GM18873 (cell line): ENCODE measurements at regions not wholly inside any gene's neighbourhood (a gene's known extent, or its start where the extent isn't known, plus 50 kb on each side); places are given as distances from the start of the nearest gene placed in this dataset.

Experiments used
- ATAC-seq: cut with Tn5 transposase; IDR thresholded peaks from one replicate; pipeline ENCODE4 v1.9.1; 2021; ENCODE audit warnings: mild to moderate bottlenecking, moderate library complexity, moderate number of reproducible peaks; ENCODE audit not compliant: unreplicated experiment, low FRiP score

DNA sequence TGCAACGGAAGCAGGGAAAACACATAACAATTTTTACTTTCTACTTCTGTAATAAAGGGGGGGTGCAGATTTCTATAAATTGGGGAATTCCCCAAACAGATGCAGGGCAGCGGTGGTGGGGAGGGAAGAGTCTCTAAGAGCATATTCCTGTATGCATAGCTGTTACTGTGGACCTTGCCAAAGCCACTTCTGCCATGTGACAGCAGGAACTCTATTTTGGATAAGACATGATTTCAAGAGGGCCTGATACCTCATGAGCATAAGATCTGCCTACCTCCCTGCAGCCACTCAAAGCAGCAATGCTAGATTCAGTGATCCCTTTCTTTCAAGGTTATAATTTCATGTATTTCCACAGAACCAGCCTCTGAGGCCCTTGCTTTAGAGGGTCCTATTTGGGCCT lies 86.2 kb upstream of the CNKSR3 start:
- no peak for ATAC-seq

- no peak for ATAC-seq
Observed at GRCh38 chr6:154598399-154598798, 87.9 kb upstream of the CNKSR3 start.

- ATAC-seq: no peak
Observed at GRCh38 chr6:154602296-154602695, 91.8 kb upstream of the CNKSR3 start.

DNA sequence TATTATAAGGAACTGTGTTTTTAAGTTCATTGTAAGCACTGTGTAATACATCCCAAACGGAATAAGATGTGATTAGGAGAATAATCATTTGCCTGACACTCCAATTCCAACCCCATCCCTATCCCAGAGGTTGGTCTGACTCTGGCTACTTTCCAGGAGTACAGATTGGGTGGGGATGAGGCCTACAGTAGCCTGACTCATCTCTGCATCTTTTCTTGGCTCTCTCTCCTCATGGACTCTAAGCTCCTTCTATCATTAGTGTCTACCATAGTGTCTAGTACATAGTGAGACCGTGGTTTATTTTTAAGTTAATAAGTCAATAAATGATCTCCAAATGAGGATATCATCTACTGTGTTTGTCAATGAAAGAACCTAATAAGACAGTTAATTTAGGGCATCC lies 92.2 kb upstream of the CNKSR3 start:
- no peak for ATAC-seq

- ATAC-seq: no peak
Observed at GRCh38 chr6:154604119-154604518, 93.6 kb upstream of the CNKSR3 start.

DNA sequence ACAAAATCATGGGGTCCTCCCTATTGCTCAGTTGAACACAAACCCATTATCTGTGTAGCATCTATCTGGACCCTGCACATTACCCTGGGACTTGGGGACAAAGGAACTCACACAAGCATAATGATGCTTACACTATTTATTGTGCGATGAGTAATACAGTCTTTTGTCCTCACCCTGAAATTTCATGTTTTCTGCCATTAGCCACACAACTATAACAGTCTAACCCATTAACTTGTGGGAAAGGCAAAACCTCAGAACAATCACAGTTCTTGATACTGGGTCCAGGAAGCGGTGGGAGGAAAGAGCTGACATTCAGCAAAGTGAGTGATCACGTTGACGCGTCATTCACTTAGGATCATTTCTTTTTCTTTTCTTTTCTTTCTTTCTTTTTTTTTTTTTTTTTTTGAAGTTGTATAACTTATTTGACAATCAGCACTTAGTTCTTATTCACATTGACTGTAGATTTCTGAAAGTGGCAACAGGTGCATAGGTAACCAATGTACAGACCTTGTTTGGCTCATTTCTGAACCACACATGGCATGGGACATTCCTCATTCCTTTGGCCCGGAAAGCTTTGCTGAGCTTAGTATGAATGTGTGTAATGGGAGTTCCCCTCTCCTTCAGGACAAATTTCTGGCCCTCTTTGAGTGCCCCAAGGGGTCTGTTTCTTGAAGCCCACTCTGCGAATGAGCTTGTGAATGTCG lies 94.8 kb upstream of the CNKSR3 start:
- ATAC-seq: peak; percentile 69

DNA sequence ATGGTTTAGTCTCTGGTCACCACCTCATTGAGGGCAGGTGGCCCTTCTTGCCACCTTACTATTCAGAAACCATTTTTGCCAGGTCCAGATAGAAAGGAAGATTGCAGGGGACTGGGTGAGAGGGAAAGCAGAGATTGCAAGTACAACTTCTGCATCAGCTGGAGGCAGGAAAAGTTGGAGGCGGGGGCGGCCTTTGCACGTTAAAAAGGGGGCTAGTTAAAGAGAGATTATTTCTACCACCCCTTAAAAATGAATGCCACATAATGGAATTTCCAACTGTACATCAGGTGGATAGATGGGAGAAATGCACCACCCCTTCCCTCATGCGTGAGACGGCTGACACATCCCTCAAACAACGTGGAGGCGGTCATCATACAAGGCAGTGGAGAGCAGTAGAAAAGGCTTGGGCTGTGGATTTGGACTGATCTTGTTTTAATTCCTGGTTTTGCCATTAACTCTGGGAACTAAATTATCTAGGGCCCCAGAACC lies 95.4 kb upstream of the CNKSR3 start:
- ATAC-seq: no peak

DNA sequence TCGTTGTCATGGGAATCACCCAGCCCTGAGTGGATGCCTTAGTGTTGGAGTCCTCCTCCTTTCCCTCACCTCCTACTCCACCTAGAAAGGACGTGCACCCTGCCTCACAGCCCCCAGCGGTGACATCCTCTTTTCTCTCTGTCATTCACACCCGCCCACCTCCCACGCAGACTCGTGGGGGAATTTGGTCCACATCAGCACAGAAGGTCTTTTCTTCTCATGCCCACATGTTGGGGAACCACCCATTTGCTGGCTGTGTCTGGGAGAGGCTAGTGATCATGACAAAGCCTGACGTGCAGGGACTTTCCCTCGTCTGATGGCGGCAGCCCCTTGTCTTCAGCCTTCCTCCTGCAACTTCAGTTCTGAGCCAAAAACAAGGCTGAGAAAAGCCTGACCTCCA lies 96.0 kb upstream of the CNKSR3 start:
- peak; percentile 75 for ATAC-seq

DNA sequence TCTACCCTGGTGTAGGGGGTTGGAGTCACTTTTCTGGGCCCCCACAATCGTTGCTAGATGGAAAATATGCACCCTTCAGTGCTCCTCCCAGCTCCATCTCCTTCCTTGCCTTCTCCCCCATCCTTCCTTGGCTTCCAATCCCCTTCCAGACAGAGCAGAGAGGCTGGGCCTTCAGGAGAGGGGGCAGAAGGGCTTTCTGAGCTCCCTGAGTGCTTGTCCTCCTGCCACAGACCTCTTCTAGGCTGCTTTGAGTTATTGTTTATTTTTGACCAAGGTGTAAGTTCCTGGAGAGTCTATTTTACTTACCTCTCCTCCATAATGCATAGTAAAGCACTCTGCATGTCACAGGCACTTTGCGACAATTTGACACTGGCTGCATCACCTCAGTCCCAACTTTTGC lies 96.4 kb upstream of the CNKSR3 start:
- no peak for ATAC-seq

- ATAC-seq: no peak
Observed at GRCh38 chr6:154611241-154611640, 100.8 kb upstream of the CNKSR3 start.

DNA sequence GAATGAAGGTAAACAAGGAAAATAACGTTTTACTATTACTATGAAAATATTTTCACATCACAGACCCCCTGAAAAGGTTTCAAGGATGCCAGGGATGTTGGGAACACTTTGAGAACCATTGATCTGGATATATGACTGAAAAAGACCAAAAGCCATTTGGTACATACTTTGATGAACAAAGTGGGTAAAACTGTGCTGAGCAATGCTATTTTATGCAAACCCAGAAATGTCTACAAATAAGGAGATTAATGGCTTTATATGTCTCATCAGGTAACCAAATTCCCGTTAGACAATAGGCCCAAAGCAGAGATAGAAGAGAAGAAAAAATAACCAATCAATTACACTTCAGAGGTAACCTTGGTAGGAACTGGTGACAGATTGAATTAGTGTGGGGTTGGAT lies 101.4 kb upstream of the CNKSR3 start:
- no peak for ATAC-seq

DNA sequence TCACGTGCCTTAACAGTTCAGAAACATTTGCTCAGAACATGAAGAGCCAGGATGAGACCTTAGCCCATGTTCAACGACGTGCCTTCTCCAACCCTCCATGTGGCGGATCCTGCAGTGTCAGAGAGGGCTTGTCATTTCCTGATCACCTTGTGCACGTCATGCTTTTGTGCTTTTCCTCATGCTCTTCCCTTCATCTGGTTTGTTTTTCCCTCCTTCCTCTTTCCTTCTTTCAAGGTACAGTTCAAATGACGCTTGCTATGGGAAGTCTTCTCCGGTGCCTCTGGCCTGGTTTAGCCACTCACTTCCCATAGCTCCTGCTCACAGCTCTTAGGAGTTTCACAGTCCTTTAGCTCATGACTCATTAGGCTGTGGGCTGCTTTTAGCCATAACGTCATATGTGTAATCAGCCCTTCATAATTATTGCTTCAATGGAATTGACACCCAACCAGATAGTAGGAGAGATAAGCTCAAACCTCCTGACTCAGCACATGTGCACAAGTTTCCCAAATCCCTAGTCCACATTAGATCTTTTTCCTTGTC lies 102.7 kb upstream of the CNKSR3 start:
- ATAC-seq: no peak

GRCh38 chr6:154614101-154614500 lies 103.6 kb upstream of the CNKSR3 start:
- ATAC-seq: no peak

GRCh38 chr6:154614641-154615040 lies 104.2 kb upstream of the CNKSR3 start:
- ATAC-seq: no peak

DNA sequence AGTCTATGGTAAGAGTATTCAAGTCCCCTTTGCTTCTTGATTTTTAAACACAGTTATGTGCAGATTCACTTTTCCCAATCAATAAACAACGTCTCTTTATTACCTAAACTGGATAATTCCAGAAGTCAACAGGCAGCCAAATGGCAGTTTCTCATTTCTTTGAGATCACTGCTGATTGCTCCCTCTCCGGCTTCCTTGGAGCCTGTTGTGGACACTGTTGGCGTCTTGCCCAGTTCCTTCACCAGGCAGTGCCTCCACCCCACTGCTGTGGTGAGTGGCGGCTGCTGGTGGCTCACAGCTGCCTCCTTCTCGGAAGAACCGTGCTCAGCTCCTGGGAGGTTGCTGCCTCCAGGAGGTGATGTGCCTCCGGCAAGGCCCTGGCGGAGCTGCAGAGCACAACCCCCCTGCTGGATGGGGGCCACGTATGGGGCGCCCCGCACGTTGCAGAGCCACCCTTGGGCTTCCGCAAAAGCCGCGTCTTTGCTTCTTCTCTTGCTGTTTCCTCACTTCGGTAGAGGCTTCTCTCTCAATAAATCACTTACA lies 105.1 kb upstream of the CNKSR3 start:
- ATAC-seq: no peak

- no peak for ATAC-seq
Observed at GRCh38 chr6:154617175-154617574, 106.7 kb upstream of the CNKSR3 start.

GRCh38 chr6:154619146-154619545 lies 108.7 kb upstream of the CNKSR3 start:
- no peak for ATAC-seq

- ATAC-seq: no peak
Observed at GRCh38 chr6:154621686-154622085, 111.2 kb upstream of the CNKSR3 start.

- no peak for ATAC-seq
Observed at GRCh38 chr6:154622618-154623336, 110.4 kb upstream of the SCAF8 start.

DNA sequence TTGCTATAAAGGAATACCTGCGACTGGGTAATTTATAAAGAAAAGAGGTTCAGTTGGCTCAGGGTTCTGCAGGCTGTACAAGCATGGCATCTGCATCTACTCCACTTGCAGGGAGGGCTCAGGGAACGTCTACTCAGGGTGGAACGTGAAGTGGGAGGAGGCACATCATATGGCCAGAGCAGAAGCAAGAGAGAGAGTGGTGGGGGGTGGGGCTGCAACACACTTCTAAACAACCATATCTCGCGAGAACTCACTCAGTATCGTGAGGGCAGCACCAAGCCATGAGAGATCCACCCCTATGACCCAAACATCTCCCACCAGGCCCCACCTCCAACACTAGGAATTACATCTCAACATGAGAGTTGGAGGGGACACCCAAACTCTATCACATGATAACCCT lies 109.8 kb upstream of the SCAF8 start:
- no peak for ATAC-seq

DNA sequence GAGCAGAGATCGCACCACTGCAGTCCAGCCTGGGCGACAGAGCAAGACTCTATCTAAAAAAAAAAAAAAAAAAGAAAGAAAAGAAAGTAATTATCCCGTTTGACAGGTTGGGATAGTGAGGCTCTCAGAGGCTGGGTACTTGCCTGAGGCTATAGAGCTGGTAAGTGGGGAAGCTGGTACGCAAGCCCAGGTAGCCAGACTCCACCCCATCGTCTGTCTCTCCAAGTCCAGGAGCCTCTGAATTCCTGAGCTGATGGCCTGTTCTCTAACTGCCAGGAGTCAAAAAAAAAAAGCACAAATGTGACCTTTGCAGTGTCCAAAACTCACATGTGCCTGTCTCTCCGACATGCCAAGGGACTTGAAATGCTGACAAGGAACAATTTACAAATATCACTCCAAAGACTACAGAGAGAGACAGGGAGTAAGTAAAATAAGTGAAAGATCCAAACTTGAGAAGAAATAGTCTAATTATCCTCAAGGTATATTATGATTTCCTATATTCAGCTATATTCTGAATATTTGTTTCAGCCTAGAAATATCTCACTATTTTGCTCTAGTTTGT lies 109.1 kb upstream of the SCAF8 start:
- no peak for ATAC-seq
